Thyroid gland (tissue), 4 donors: ENCODE measurements at regions not wholly inside any gene's neighbourhood (a gene's known extent, or its start where the extent isn't known, plus 50 kb on each side); places are given as distances from the start of the nearest gene placed in this dataset.

Experiments
- DNase-seq, 2 donors: peaks; one replicate each; pipeline ENCODE4 v3.0.0-alpha.2; 2019
- H3K27ac ChIP-seq, 3 donors: fragments of 200-600 bp; sonication (generic); 1 replicate in 2 of 3; 2 replicates in 1 of 3; pipeline ENCODE4 v1.5.1; 2016 to 2019; ENCODE audit warnings: mild to moderate bottlenecking in 1 of 3, moderate library complexity in 1 of 3
- H3K27me3 ChIP-seq: fragments of 200-600 bp; sonication (generic); one replicate; pipeline ENCODE4 v1.5.1; 2019
- H3K36me3 ChIP-seq, 2 donors: fragments of 200-600 bp; sonication (generic); one replicate each; pipeline ENCODE4 v1.5.1; 2016 to 2019
- H3K4me1 ChIP-seq, 2 donors: fragments of 200-600 bp; sonication (generic); one replicate each; pipeline ENCODE4 v1.5.1; 2017 to 2019
- H3K4me3 ChIP-seq, 3 donors: fragments of 200-600 bp; sonication (generic); replicated peaks in 1 of 3; 1 replicate in 2 of 3; 2 replicates in 1 of 3; pipeline ENCODE4 v1.5.1; 2016; ENCODE audit warnings: mild to moderate bottlenecking in 1 of 3
- H3K9me3 ChIP-seq: fragments of 200-600 bp; sonication (generic); one replicate; pipeline ENCODE4 v1.5.1; 2017
- CTCF ChIP-seq, 6 experiments: fragments of 200-600 bp in 3 of 6; fragments of 450-650 bp in 3 of 6; sonication (generic) in 3 of 6; IDR thresholded peaks; one replicate each; pipeline ENCODE4 v1.5.1; 2016 to 2019; ENCODE audit warnings: antibody characterized with exemption in 6 of 6, mild to moderate bottlenecking in 2 of 6, inconsistent platforms in 1 of 6, moderate library complexity in 1 of 6
- POLR2A ChIP-seq, 2 donors: fragments of 450-650 bp; IDR thresholded peaks; one replicate each; pipeline ENCODE4 v1.6.1; 2017; ENCODE audit warnings: antibody characterized with exemption in 2 of 2, mild to moderate bottlenecking in 2 of 2, moderate library complexity in 1 of 2
- WGBS, 2 donors: methylation state at CpG; one replicate each; pipeline ENCODE4 v1.1.5; 2017; 5-methylcytosine and 5-hydroxymethylcytosine counted together
- intact Hi-C: fragments of 100-400 bp; cut with DNase I; formaldehyde crosslinking; loops from one replicate; pipeline ENCODE4 v1.15.1; 2023

- no peak overlapping the region for H3K27ac ChIP-seq
- 84 to 86% methylated on average over 14 of the region's 14 CpGs for WGBS, 2 donors
- H3K9me3 ChIP-seq, result no peaks in the 10 kb centered on the region
- DNase-seq, result no peak
- H3K27me3 ChIP-seq, result no peaks in the 10 kb centered on the region
- intact Hi-C loops, result no loop called here
- H3K36me3 ChIP-seq, result no peaks in the 10 kb centered on the region
- H3K4me1 ChIP-seq, result no peaks in the 10 kb centered on the region
- TF ChIP-seq POLR2A (IDR thresholded peaks at IDR 0.05) (no peak), CTCF (IDR thresholded peaks at IDR 0.05) (no peak)
- no peak overlapping the region for H3K4me3 ChIP-seq
These were observed 437.0 kb upstream of the MGMT start for GRCh38 chr10:129029851-129030602.

DNA sequence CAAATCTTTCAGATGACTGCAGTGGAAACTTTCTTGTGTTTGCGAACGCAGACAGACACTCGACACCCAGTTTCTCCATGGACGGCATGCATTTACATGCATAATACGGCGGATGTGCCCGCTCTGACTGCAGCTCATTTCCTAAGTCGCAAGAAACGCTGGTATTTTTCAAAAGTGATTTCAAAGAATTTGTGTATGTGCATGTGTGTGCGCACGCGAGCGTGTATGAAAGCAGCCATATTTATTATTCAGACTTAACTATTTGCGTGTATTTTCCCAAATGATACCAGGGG lies 436.5 kb upstream of the MGMT start:
- WGBS, 2 donors, result 88 to 91% methylated on average over 14 of the region's 14 CpGs
- Histone ChIP-seq H3K27me3 (no peaks in the 10 kb centered on the region), H3K4me3 (no peak overlapping the region), H3K4me1 (no peaks in the 10 kb centered on the region), H3K36me3 (no peaks in the 10 kb centered on the region), H3K27ac (no peak overlapping the region), H3K9me3 (no peaks in the 10 kb centered on the region)
- intact Hi-C loops, result no loop called here
- no peak for DNase-seq
- TF ChIP-seq POLR2A (IDR thresholded peaks at IDR 0.05), result no peak
- TF ChIP-seq CTCF (IDR thresholded peaks at IDR 0.05), result no peak

DNA sequence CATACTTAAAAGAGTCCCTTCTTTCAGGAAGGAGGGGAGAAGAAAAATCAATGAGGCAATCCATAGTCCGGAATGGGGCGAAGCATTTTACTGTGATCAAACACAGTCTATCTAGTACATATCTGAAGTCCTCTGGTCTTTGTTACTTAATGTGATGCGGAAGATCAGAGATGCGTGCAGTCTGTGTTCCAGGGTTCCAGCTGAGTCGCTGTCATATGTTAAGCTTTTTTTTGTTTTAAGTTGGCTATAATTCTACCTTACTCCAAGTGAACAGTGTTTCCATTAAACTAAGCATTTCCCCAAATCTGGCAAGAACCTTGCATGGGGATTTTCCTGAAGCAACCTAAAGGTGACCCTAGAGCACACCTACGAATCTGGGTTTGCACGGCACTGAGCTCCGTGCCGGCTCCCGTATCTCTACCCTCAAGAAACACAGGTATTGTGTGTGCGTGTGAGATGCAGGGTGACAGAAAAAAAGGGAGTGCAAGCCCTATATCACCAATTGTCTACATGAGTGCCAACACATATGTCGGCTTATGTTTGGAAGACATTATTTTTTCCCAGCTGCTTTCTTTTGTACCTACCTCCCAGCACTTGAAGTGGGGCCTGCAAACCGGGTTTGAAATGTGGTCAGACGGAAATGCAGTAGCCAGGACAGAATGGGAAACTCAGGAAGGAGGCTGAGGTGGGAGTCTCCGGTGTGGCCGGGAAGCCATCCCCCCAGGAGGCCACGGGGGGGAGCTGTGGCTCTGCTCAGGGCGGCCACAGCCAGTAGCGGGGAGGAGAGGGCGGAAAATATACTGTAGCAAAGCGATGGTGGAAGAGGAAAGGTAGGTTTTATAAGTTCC lies 435.8 kb upstream of the MGMT start:
- intact Hi-C loops, result no loop called here
- no peak overlapping the region for H3K4me3 ChIP-seq
- TF ChIP-seq CTCF (IDR thresholded peaks at IDR 0.05), result peak in 5 of 6 experiments; percentile 33 to 65 (median 40)
- TF ChIP-seq POLR2A (IDR thresholded peaks at IDR 0.05), result no peak
- no peaks in the 10 kb centered on the region for H3K36me3 ChIP-seq
- H3K9me3 ChIP-seq, result no peaks in the 10 kb centered on the region
- H3K27ac ChIP-seq, result no peak overlapping the region
- H3K4me1 ChIP-seq, result no peaks in the 10 kb centered on the region
- peak in 1 of 2 donors; percentile 17 for DNase-seq
- H3K27me3 ChIP-seq, result no peaks in the 10 kb centered on the region
- WGBS, 2 donors, result 44 to 45% methylated on average over 21 of the region's 21 CpGs

- WGBS, 2 donors, result 4 to 11% methylated on average over 2 of the region's 2 CpGs
- H3K4me3 ChIP-seq, result no peak overlapping the region
- no peak overlapping the region for H3K27ac ChIP-seq
- no peak for DNase-seq
- intact Hi-C loops, result no loop called here
- H3K27me3 ChIP-seq, result no peaks in the 10 kb centered on the region
- no peaks in the 10 kb centered on the region for H3K4me1 ChIP-seq
- TF ChIP-seq CTCF (IDR thresholded peaks at IDR 0.05) (no peak), POLR2A (IDR thresholded peaks at IDR 0.05) (no peak)
- H3K9me3 ChIP-seq, result no peaks in the 10 kb centered on the region
- no peaks in the 10 kb centered on the region for H3K36me3 ChIP-seq
These were observed 435.2 kb upstream of the MGMT start for GRCh38 chr10:129031844-129032150.
